D341Med (cell line): ENCODE measurements at regions not wholly inside any gene's neighbourhood (a gene's known extent, or its start where the extent isn't known, plus 50 kb on each side); places are given as distances from the start of the nearest gene placed in this dataset.
"Not testable (repeated sequence)": the region's sequence is repeated elsewhere in the genome, so short reads cannot be mapped to it uniquely, and the experiment has no call there.

Experiments used
- DNase-seq: peaks from one replicate; pipeline ENCODE4 v3.0.0; 2012; ENCODE audit warnings: low spot score

GRCh38 chr2:194514281-194514680 lies 1142.7 kb upstream of the SLC39A10 start:
- DNase-seq, result no peak

- DNase-seq, result not testable (repeated sequence)
Observed at GRCh38 chr2:194511070-194511469, 1146.0 kb upstream of the SLC39A10 start.

- not testable (repeated sequence) for DNase-seq
Observed at GRCh38 chr2:194504876-194505275, 1152.2 kb upstream of the SLC39A10 start.

- no peak for DNase-seq
Observed at GRCh38 chr2:194495046-194495445, 1162.0 kb upstream of the SLC39A10 start.

GRCh38 chr2:194494401-194494800 lies 1162.6 kb upstream of the SLC39A10 start:
- no peak for DNase-seq

GRCh38 chr2:194491409-194492115 lies 1165.5 kb upstream of the SLC39A10 start:
- DNase-seq, result no peak

GRCh38 chr2:194486326-194486725 lies 1170.7 kb upstream of the SLC39A10 start:
- no peak for DNase-seq

GRCh38 chr2:194483041-194483440 lies 1174.0 kb upstream of the SLC39A10 start:
- DNase-seq, result no peak

- DNase-seq, result no peak
Observed at GRCh38 chr2:194465641-194466040, 1191.4 kb upstream of the SLC39A10 start.

- no peak for DNase-seq
Observed at GRCh38 chr2:194464964-194465638, 1191.9 kb upstream of the SLC39A10 start.

GRCh38 chr2:194462883-194463282 lies 1194.1 kb upstream of the SLC39A10 start:
- DNase-seq, result not testable (repeated sequence)

- DNase-seq, result no peak
Observed at GRCh38 chr2:194455358-194455757, 1201.7 kb upstream of the SLC39A10 start.

GRCh38 chr2:194452504-194452903 lies 1204.5 kb upstream of the SLC39A10 start:
- no peak for DNase-seq

GRCh38 chr2:194445226-194445625 lies 1211.8 kb upstream of the SLC39A10 start:
- no peak for DNase-seq

- DNase-seq, result no peak
Observed at GRCh38 chr2:194443926-194444325, 1213.1 kb upstream of the SLC39A10 start.

GRCh38 chr2:194424683-194425209 lies 1232.3 kb upstream of the SLC39A10 start:
- DNase-seq, result no peak

- no peak for DNase-seq
Observed at GRCh38 chr2:194411221-194411620, 1245.8 kb upstream of the SLC39A10 start.

GRCh38 chr2:194395818-194396217 lies 1261.2 kb upstream of the SLC39A10 start:
- DNase-seq, result no peak

- no peak for DNase-seq
Observed at GRCh38 chr2:194385376-194385775, 1271.7 kb upstream of the SLC39A10 start.

- DNase-seq, result no peak
Observed at GRCh38 chr2:194383401-194383800, 1273.6 kb upstream of the SLC39A10 start.

- DNase-seq, result no peak
Observed at GRCh38 chr2:194382221-194382620, 1274.8 kb upstream of the SLC39A10 start.

- DNase-seq, result no peak
Observed at GRCh38 chr2:194380011-194380410, 1277.0 kb upstream of the SLC39A10 start.

- DNase-seq, result not testable (repeated sequence)
Observed at GRCh38 chr2:194367390-194367789, 1289.6 kb upstream of the SLC39A10 start.
